UCSD-AML1 (cell line): ENCODE measurements at regions not wholly inside any gene's neighbourhood (a gene's known extent, or its start where the extent isn't known, plus 50 kb on each side); places are given as distances from the start of the nearest gene placed in this dataset.
"Not testable (repeated sequence)": the region's sequence is repeated elsewhere in the genome, so short reads cannot be mapped to it uniquely, and the experiment has no call there.

Experiments used
- DNase-seq: peaks from one replicate; lab custom pipeline; 2025; ENCODE audit not compliant: unreplicated experiment; lab: John Stamatoyannopoulos, UW

DNA sequence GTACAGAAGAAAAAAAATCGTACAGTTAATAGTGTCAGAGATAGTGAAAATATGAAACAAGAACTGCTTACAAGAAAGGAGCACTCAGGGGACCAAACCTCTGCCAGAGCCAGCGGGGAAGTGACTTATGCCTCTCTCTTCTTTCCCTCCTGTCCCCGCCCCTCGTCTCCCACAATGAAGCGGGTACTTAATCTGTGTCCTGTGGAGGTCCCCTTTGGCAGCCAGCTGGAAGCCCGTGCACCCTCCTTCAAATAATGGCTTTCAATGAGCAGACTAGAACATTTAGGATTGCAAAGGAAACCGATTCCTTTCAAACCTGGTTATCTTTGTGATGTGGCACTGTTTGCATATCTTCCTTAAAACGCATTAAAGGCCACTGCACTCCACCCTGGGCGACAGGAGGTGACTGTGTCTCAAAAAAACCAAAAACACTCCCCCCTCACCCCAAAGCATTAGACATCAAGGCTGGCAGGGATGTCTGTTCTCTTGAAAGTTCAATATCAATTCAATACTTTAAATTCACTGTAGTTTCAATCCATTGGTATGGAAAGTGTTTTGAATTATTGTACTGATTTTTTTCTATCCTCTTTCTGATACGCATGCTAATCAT, 51.7 kb downstream of the PPIAL4C start:
- DNase-seq, result not testable (repeated sequence)

DNA sequence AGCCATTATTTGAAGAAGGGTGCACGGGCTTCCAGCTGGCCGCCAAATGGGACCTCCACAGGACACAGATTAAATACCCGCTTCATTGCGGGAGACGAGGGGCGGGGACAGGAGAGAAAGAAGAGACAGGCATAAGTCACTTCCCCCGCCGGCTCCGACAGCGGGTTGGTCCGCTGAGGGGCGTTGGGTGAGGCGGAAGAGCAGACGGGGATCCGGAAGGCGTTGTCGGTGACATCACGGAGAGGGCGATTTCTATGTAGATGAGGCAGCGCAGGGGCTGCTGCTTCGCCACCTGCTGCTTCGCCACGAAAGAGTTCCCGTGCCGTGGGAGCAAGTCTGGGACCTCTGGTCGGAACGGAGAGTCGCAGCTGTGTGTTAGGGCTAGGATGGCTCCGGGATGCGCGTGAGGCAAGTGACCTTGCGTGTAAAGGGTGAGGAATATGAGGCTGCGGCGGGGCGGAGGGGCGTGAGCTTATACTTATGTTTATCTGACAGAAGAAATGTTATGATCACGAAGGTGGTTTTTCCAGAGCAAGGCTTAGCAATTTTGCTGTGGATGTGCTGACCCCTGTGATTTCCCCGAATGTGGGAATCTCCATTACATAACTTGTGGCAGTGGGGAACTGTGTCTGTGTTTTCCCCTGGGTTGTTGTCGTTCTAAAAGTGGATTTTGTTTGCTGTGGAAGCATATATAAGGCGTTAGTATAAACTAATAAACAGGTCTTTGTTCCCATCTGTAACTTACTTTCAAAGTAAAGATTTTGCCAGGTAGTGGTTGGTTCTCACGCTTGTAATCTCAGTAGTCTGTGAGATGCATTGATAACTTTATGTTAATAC, 52.9 kb downstream of the PPIAL4C start:
- DNase-seq, result peak; percentile 87

DNA sequence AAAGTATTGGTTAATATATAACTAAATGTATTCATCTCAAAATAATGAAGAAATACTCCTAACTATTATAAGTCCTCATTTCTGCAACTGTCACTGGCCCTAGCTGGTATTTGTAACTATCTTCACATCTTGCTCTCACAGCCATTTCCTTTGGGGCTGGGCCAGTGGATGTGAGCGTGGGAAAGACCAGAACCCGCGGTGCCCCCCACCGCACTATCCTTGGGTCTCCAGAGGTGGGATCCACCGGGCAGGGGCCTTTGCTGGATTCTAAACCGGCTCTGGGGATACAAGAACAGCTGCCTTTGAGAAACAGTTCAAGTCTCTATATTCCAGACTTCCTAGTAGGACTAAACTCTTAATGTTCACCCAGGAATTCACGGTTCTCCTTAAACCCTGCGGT, 54.8 kb downstream of the PPIAL4C start:
- DNase-seq, result not testable (repeated sequence)

GRCh38 chr1:149638901-149639658, 55.4 kb downstream of the PPIAL4C start:
- not testable (repeated sequence) for DNase-seq

- not testable (repeated sequence) for DNase-seq
Measured at GRCh38 chr1:149641179-149641578, 57.5 kb downstream of the PPIAL4C start.

DNA sequence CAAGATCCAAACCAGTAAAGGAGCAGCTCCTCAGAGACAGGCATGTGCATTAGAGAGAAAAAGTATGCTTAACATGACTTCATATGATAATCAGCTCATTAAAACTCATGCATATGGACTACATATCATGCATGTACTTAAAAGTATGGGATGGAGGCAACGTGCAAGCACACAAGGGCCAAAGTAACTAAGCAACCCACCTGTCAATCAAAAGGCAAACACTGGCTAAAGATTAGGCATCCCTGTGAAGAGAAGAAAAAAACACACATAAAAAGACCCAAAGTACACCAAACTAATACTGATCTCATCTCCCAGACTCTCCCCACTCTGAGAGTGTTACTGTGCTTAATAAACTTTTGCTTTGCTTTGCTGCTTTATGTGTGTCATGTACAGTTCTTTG, 61.2 kb downstream of the PPIAL4C start:
- not testable (repeated sequence) for DNase-seq

DNA sequence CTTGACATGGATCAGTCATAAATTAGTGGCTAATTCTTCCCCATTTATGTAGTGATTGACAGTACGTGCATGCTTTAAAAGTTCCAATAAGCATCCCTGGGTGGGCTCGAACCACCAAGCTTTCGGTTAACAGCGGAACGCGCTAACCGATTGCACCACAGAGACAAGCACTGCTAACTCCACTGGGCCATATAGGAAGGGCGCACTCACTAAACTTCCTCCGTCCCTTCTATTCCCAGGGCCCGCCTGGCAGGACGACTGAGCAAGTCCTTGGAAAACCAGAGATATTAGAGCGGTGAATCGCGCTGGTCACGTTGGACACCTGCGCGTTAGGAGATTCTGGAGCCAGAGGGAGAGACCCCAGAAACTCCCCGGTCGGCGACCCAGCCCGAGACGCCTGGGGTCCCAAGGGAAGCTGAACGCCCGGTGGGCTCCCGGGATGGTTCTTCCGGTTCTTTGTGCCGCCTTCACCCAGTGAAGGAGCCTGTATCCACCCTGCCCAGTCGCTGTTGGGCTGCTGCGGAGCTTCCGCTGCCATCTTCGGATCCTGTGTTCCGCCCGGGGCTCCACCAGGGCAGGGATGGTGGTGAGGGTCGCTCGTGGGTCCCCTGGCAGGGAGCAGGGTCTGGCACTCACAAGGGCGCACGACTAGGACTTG, 62.8 kb downstream of the PPIAL4C start:
- DNase-seq, result not testable (repeated sequence)

GRCh38 chr1:149647018-149647373, 63.3 kb downstream of the PPIAL4C start:
- not testable (repeated sequence) for DNase-seq

DNA sequence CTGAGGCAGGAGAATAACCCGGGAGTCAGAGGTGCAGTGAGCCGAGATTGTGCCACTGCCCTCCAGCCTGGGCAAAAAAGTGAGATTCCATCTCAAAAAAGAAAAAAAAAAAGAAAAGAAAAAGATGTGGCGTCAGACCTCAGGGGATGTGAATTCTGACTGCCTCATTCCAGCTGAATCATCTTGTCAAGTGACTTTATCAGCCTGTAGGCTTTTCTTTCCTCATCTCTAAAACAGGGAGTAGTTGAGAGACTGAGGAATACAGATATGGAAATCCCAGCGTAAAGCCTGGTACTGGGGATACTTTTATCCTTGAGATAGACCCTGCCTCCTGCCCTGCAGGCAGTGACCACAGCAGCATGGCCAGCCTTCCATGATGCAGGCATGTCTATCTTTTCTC, 74.1 kb downstream of the PPIAL4C start:
- not testable (repeated sequence) for DNase-seq

- not testable (repeated sequence) for DNase-seq
Measured at GRCh38 chr1:149658175-149658574, 74.5 kb downstream of the PPIAL4C start.

GRCh38 chr1:149664624-149665023, 81.0 kb downstream of the PPIAL4C start:
- DNase-seq, result not testable (repeated sequence)

GRCh38 chr1:149665033-149665432, 81.4 kb downstream of the PPIAL4C start:
- DNase-seq, result not testable (repeated sequence)

- not testable (repeated sequence) for DNase-seq
Measured at GRCh38 chr1:149665528-149665927, 81.9 kb downstream of the PPIAL4C start.

GRCh38 chr1:149673231-149673909, 89.7 kb downstream of the PPIAL4C start:
- DNase-seq, result not testable (repeated sequence)

DNA sequence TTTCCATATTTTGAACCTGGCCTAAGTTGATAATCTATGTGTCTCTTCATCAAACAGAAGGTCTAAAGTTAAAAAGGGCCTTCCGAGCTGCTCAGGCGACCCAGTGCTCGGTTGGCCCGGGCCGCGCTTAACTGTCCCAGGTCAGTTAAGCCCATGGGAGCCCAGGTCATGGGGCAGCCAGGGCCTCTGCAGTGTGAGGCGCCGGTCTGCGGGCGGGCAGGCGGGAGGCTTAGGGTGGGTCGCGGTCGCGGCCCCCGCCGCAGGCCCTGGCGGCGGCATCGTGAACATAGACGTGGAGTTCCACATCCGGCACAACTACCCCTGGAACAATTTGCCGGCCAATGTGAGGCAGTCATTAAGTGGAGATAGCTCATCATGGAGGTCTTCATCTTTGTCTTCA, 91.3 kb downstream of the PPIAL4C start:
- not testable (repeated sequence) for DNase-seq

- DNase-seq, result not testable (repeated sequence)
Measured at GRCh38 chr1:149677359-149677758, 93.7 kb downstream of the PPIAL4C start.

- not testable (repeated sequence) for DNase-seq
Measured at GRCh38 chr1:149686593-149687238, 95.8 kb upstream of the FCGR1A start.

GRCh38 chr1:149691399-149691798, 91.1 kb upstream of the FCGR1A start:
- DNase-seq, result not testable (repeated sequence)

DNA sequence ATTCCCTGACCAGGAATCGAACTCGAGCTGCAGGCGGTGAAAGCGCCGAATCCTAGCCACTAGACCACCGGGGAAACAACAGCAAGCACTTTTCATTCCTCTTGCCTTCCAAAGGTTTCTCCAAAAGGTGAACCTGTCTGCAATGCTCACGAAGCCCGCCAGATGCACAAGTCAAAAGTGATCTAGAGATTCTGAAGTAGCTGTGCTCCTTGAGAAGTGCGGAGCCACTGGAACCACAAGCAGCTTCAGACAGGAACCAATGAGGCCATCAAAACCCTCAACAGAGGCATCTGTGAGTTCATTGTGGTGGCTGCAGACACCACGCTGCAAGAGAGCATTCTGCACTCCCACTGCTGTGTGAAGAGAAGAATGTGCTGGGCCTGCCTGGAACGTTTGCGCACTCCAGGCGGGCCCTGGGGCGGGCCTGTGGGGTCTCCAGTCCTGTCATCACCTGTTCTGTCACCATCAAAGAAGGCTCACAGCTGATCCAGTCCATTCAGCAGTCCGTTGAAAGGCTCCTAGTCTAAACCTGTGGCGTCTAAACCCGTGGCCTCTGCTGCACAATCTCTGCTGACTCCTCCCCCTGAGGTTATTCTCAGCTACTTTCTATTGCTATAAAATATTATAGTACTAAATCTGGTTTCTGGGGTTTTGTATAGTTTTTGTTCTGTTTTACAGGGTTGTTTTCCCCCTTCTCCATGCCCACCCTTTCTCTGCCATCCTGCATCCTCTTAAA, 89.5 kb upstream of the FCGR1A start:
- DNase-seq, result not testable (repeated sequence)
